HepG2 (cell line): ENCODE measurements at regions not wholly inside any gene's neighbourhood (a gene's known extent, or its start where the extent isn't known, plus 50 kb on each side); places are given as distances from the start of the nearest gene placed in this dataset.

ENCODE experiments used
- ATAC-seq: fragments of 200-7000 bp; cut with Tn5 transposase; 3 replicates; pipeline ENCODE4 v1.9.1; 2020; ENCODE audit warnings: mild to moderate bottlenecking, moderate library complexity
- BruUV-seq: library from RNA; stranded (reverse); fragments of 400-500 nt; replicated peaks from 2 replicates; lab custom pipeline; 2021; lab: Mats Ljungman, UMichigan
- CTCF ChIA-PET: fragments of 300-600 bp; formaldehyde crosslinking; extraction: SDS; loops from one replicate; lab custom pipeline; 2021; ENCODE audit warnings: low total read pairs, inconsistent platforms, low intra/inter-chr PET ratio; lab: Yijun Ruan, JAX
- POLR2A ChIA-PET: fragments of 350-600 bp; sonication (Branson Sonifier 250); formaldehyde crosslinking; loops from one replicate; lab custom pipeline; 2020; ENCODE audit warnings: antibody characterized with exemption, inconsistent platforms; lab: Yijun Ruan, JAX
- DNase-seq: peaks from one replicate; pipeline ENCODE4 v3.0.0-alpha.2; 2015; ENCODE audit warnings: low spot score
- FAIRE-seq: peaks from 3 replicates; lab custom pipeline; 2011; peaks lifted over from hg19 to GRCh38; lab: Jason Lieb, UNC
- H2AFZ ChIP-seq: one replicate; pipeline ENCODE4 v1.6.1; 2011; ENCODE audit warnings: low read length, inconsistent platforms
- H3K27ac ChIP-seq: fragments of 300-600 bp; 3 replicates; pipeline ENCODE4 v1.8.0; 2011; ENCODE audit warnings: mixed run types, mild to moderate bottlenecking, mixed read lengths, low read length, inconsistent platforms; ENCODE audit not compliant: insufficient read depth; ENCODE audit errors: extremely low read length
- H3K27me3 ChIP-seq, 2 experiments: fragments of 200-600 bp in 1 of 2; 2 replicates in 1 of 2; 3 replicates in 1 of 2; pipeline versions ENCODE4 v1.6.0 to v1.8.0; 2011; ENCODE audit warnings: low read length in 2 of 2, mild to moderate bottlenecking in 2 of 2, moderate library complexity in 2 of 2, inconsistent platforms in 1 of 2; ENCODE audit not compliant: insufficient read depth in 2 of 2, control insufficient read depth in 1 of 2
- H3K36me3 ChIP-seq, 2 experiments: fragments of 200-600 bp in 1 of 2; replicated peaks in 1 of 2; 2 replicates in 1 of 2; 3 replicates in 1 of 2; pipeline versions ENCODE4 v1.5.1 to v1.8.0; 2011; ENCODE audit warnings: low read length in 2 of 2, inconsistent platforms in 1 of 2; ENCODE audit not compliant: insufficient read depth in 2 of 2, control insufficient read depth in 1 of 2
- H3K4me1 ChIP-seq: 2 replicates; pipeline ENCODE4 v1.5.1; 2012; ENCODE audit warnings: low read length, inconsistent platforms; ENCODE audit not compliant: insufficient read depth
- H3K4me2 ChIP-seq: 2 replicates; pipeline ENCODE4 v1.6.0; 2011; ENCODE audit warnings: low read depth, low read length, inconsistent platforms
- H3K4me3 ChIP-seq, 3 experiments: fragments of 200-600 bp in 1 of 3; sonication (generic), shearing (Covaris generic) in 1 of 3; replicated peaks in 1 of 3; 2 replicates each; pipeline ENCODE4 v1.5.1; 2011 to 2016; ENCODE audit warnings: low read length in 3 of 3, inconsistent platforms in 2 of 3, low read depth in 2 of 3, mild to moderate bottlenecking in 2 of 3, control low read depth in 1 of 3, mixed read lengths in 1 of 3; ENCODE audit not compliant: insufficient read depth in 1 of 3
- H3K79me2 ChIP-seq: one replicate; pipeline ENCODE4 v1.6.1; 2011; ENCODE audit warnings: low read length, inconsistent platforms; ENCODE audit not compliant: insufficient read depth
- H3K9ac ChIP-seq: 2 replicates; pipeline ENCODE4 v1.6.0; 2011; ENCODE audit warnings: mild to moderate bottlenecking, low read depth, low read length, inconsistent platforms; ENCODE audit not compliant: insufficient read depth
- H3K9me3 ChIP-seq: 2 replicates; pipeline ENCODE4 v1.5.1; 2012; ENCODE audit warnings: mild to moderate bottlenecking, low read length
- H4K20me1 ChIP-seq: 2 replicates; pipeline ENCODE4 v1.6.0; 2011; ENCODE audit warnings: inconsistent platforms, mild to moderate bottlenecking, low read length, moderate library complexity; ENCODE audit not compliant: insufficient read depth
- ARNT ChIP-seq: fragments of 450-650 bp; IDR thresholded peaks from 2 replicates; pipeline ENCODE4 v1.6.1; 2017
- FOXM1 ChIP-seq: sonication (generic); formaldehyde crosslinking; IDR thresholded peaks from 2 replicates; pipeline ENCODE4 v1.5.0; 2020; ENCODE audit warnings: missing genetic modification reagents
- HCFC1 ChIP-seq: fragments of 150-350 bp; IDR thresholded peaks from 2 replicates; pipeline ENCODE4 v1.6.1; 2014; ENCODE audit warnings: low read depth, low read length
- KDM4B ChIP-seq: sonication (generic); formaldehyde crosslinking; IDR thresholded peaks from 2 replicates; pipeline ENCODE4 v1.4.0; 2020; ENCODE audit warnings: missing genetic modification reagents
- ZMAT3 ChIP-seq: sonication (generic); formaldehyde crosslinking; conservative IDR thresholded peaks from 2 replicates; pipeline ENCODE4 v1.7.0; 2021; ENCODE audit warnings: missing genetic modification reagents
- ZNF20 ChIP-seq: sonication (generic); formaldehyde crosslinking; IDR thresholded peaks from 2 replicates; pipeline ENCODE4 v1.4.0; 2020; ENCODE audit warnings: mild to moderate bottlenecking, moderate library complexity, missing genetic modification reagents
- ZNF556 ChIP-seq: sonication (generic); formaldehyde crosslinking; IDR thresholded peaks from 2 replicates; pipeline ENCODE4 v1.4.0; 2020; ENCODE audit warnings: mild to moderate bottlenecking, missing genetic modification reagents, borderline replicate concordance
- ZNF816 ChIP-seq: sonication (generic); formaldehyde crosslinking; IDR thresholded peaks from 2 replicates; pipeline ENCODE4 v1.8.0; 2022; ENCODE audit warnings: missing genetic modification reagents, mild to moderate bottlenecking, borderline replicate concordance
- WGBS: methylation state at CpG from one replicate; pipeline ENCODE4 v1.1.6; 2017; ENCODE audit warnings: low lambda C conversion rate; 5-methylcytosine and 5-hydroxymethylcytosine counted together
- in situ Hi-C: cut with HindIII; loops from 2 replicates; pipeline ENCODE4 v1.10.0; 2017; ENCODE audit warnings: low pct_unique_long_range_greater_than_20kb; ENCODE audit not compliant: extremely low pct_ligation_motif_present
- intact Hi-C: fragments of 100-400 bp; cut with micrococcal nuclease; formaldehyde crosslinking; loops from one replicate; pipeline ENCODE4 v1.10.0; 2022; ENCODE audit not compliant: unreplicated experiment
- TF ChIP-seq, protein P1 (sequence below): sonication (generic); formaldehyde crosslinking; IDR thresholded peaks from 2 replicates; pipeline ENCODE4 v1.5.1; 2020; ENCODE audit warnings: missing genetic modification reagents, mild to moderate bottlenecking, borderline replicate concordance
- TF ChIP-seq, protein P2 (sequence below): sonication (generic); formaldehyde crosslinking; IDR thresholded peaks from 2 replicates; pipeline ENCODE4 v1.9.0; 2021; ENCODE audit warnings: mild to moderate bottlenecking, missing genetic modification reagents
- TF ChIP-seq, protein P3 (sequence below): sonication (generic); formaldehyde crosslinking; IDR thresholded peaks from 2 replicates; pipeline ENCODE4 v1.4.0; 2020; ENCODE audit warnings: missing genetic modification reagents, borderline replicate concordance
- TF ChIP-seq, protein P4 (sequence below): sonication (generic); formaldehyde crosslinking; IDR thresholded peaks from 2 replicates; pipeline ENCODE4 v1.4.0; 2020; ENCODE audit warnings: missing genetic modification reagents

DNA sequence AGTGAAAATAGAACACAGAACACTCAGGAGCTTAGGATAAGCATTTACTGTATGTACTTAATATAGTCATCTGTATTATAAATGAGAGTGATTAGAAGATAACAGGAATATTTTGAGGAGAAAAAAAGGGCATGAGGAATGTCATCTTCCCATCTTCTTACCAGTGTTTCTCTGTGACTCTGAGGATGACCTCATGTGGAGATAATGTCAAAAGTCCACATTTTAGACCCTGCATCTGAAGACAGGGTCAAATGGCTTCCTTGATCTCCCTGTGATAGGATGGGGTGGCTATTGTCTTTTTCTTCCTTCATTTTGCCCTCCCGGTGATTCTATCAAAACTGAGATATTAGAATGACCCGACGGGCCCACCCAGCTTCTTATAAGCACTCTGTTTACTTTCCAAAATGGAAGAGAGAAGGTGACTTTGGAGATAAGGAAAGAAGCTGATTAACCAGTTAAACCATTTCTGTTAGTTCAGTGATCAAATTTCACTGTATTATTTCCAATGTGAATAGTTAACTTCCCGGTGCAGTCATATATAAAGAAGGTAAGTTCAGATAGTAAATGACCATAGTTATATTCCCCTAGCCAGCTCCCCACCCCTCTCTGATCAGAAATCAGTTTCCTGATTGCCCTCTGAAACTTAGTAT lies 115.7 kb upstream of the SALL4 start:
- TF ChIP-seq, protein P1, sequence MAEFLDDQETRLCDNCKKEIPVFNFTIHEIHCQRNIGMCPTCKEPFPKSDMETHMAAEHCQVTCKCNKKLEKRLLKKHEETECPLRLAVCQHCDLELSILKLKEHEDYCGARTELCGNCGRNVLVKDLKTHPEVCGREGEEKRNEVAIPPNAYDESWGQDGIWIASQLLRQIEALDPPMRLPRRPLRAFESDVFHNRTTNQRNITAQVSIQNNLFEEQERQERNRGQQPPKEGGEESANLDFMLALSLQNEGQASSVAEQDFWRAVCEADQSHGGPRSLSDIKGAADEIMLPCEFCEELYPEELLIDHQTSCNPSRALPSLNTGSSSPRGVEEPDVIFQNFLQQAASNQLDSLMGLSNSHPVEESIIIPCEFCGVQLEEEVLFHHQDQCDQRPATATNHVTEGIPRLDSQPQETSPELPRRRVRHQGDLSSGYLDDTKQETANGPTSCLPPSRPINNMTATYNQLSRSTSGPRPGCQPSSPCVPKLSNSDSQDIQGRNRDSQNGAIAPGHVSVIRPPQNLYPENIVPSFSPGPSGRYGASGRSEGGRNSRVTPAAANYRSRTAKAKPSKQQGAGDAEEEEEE (CRISPR knock-in tag): no peak
- TF ChIP-seq ZNF816 (CRISPR knock-in tag): no peak
- no peak for TF ChIP-seq KDM4B (CRISPR knock-in tag)
- TF ChIP-seq ARNT: no peak
- TF ChIP-seq ZMAT3 (CRISPR knock-in tag): no peak
- TF ChIP-seq ZNF556 (CRISPR knock-in tag): no peak
- no peak for TF ChIP-seq HCFC1
- TF ChIP-seq, protein P2, sequence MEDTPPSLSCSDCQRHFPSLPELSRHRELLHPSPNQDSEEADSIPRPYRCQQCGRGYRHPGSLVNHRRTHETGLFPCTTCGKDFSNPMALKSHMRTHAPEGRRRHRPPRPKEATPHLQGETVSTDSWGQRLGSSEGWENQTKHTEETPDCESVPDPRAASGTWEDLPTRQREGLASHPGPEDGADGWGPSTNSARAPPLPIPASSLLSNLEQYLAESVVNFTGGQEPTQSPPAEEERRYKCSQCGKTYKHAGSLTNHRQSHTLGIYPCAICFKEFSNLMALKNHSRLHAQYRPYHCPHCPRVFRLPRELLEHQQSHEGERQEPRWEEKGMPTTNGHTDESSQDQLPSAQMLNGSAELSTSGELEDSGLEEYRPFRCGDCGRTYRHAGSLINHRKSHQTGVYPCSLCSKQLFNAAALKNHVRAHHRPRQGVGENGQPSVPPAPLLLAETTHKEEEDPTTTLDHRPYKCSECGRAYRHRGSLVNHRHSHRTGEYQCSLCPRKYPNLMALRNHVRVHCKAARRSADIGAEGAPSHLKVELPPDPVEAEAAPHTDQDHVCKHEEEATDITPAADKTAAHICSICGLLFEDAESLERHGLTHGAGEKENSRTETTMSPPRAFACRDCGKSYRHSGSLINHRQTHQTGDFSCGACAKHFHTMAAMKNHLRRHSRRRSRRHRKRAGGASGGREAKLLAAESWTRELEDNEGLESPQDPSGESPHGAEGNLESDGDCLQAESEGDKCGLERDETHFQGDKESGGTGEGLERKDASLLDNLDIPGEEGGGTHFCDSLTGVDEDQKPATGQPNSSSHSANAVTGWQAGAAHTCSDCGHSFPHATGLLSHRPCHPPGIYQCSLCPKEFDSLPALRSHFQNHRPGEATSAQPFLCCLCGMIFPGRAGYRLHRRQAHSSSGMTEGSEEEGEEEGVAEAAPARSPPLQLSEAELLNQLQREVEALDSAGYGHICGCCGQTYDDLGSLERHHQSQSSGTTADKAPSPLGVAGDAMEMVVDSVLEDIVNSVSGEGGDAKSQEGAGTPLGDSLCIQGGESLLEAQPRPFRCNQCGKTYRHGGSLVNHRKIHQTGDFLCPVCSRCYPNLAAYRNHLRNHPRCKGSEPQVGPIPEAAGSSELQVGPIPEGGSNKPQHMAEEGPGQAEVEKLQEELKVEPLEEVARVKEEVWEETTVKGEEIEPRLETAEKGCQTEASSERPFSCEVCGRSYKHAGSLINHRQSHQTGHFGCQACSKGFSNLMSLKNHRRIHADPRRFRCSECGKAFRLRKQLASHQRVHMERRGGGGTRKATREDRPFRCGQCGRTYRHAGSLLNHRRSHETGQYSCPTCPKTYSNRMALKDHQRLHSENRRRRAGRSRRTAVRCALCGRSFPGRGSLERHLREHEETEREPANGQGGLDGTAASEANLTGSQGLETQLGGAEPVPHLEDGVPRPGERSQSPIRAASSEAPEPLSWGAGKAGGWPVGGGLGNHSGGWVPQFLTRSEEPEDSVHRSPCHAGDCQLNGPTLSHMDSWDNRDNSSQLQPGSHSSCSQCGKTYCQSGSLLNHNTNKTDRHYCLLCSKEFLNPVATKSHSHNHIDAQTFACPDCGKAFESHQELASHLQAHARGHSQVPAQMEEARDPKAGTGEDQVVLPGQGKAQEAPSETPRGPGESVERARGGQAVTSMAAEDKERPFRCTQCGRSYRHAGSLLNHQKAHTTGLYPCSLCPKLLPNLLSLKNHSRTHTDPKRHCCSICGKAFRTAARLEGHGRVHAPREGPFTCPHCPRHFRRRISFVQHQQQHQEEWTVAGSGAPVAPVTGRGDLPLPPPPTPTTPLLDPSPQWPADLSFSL (CRISPR knock-in tag): no peak
- no peak for TF ChIP-seq FOXM1 (CRISPR knock-in tag)
- TF ChIP-seq, protein P3, sequence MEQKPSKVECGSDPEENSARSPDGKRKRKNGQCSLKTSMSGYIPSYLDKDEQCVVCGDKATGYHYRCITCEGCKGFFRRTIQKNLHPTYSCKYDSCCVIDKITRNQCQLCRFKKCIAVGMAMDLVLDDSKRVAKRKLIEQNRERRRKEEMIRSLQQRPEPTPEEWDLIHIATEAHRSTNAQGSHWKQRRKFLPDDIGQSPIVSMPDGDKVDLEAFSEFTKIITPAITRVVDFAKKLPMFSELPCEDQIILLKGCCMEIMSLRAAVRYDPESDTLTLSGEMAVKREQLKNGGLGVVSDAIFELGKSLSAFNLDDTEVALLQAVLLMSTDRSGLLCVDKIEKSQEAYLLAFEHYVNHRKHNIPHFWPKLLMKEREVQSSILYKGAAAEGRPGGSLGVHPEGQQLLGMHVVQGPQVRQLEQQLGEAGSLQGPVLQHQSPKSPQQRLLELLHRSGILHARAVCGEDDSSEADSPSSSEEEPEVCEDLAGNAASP (CRISPR knock-in tag): no peak
- TF ChIP-seq ZNF20: no peak
- TF ChIP-seq, protein P4, sequence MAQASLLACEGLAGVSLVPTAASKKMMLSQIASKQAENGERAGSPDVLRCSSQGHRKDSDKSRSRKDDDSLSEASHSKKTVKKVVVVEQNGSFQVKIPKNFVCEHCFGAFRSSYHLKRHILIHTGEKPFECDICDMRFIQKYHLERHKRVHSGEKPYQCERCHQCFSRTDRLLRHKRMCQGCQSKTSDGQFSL (CRISPR knock-in tag): no peak
- no peak for FAIRE-seq
- Histone ChIP-seq H3K4me2 (no peak overlapping the region), H4K20me1 (no peaks in the 10 kb centered on the region), H3K79me2 (no peaks in the 10 kb centered on the region), H3K27ac (no peak overlapping the region), H2AFZ (no peak overlapping the region), H3K9me3 (no peaks in the 10 kb centered on the region), H3K4me1 (no peaks in the 10 kb centered on the region), H3K4me3 (no peak overlapping the region), H3K36me3 (no peaks in the 10 kb centered on the region), H3K27me3 (no peaks in the 10 kb centered on the region), H3K9ac (no peak overlapping the region)
- WGBS: 28% methylated on average over 4 of the region's 4 CpGs
- CTCF ChIA-PET: no interaction called here
- no peak for ATAC-seq
- DNase-seq: no peak
- POLR2A ChIA-PET: no interaction called here
- no TSS peak for BruUV-seq
- in situ Hi-C loops: no loop called here
- intact Hi-C loops: no loop called here
